Duodenal mucosa (tissue), 2 donors: ENCODE measurements at regions not wholly inside any gene's neighbourhood (a gene's known extent, or its start where the extent isn't known, plus 50 kb on each side); places are given as distances from the start of the nearest gene placed in this dataset.

Experiments used
- H3K27ac ChIP-seq: one replicate; pipeline ENCODE4 v1.7.0; 2013; ENCODE audit warnings: low read depth, low read length
- H3K27me3 ChIP-seq, 2 donors: one replicate each; pipeline ENCODE4 v1.7.0; 2013; ENCODE audit warnings: low read length in 2 of 2, control low read depth in 1 of 2; ENCODE audit not compliant: insufficient read depth in 2 of 2, control insufficient read depth in 1 of 2
- H3K36me3 ChIP-seq, 2 donors: one replicate each; pipeline ENCODE4 v1.7.0; 2013; ENCODE audit warnings: low read length in 2 of 2, control low read depth in 1 of 2; ENCODE audit not compliant: insufficient read depth in 2 of 2, control insufficient read depth in 1 of 2
- H3K4me1 ChIP-seq, 2 donors: one replicate each; pipeline ENCODE4 v1.7.0; 2013; ENCODE audit warnings: low read length in 2 of 2, control low read depth in 1 of 2; ENCODE audit not compliant: insufficient read depth in 2 of 2, control insufficient read depth in 1 of 2
- H3K4me3 ChIP-seq, 2 donors: one replicate each; pipeline ENCODE4 v1.7.0; 2013; ENCODE audit warnings: low read length in 2 of 2, low read depth in 1 of 2
- H3K9ac ChIP-seq, 2 donors: one replicate each; pipeline ENCODE4 v1.7.0; 2013; ENCODE audit warnings: low read length in 2 of 2, low read depth in 1 of 2
- H3K9me3 ChIP-seq, 2 donors: one replicate each; pipeline ENCODE4 v1.7.0; 2013; ENCODE audit warnings: low read length in 2 of 2, control low read depth in 1 of 2; ENCODE audit not compliant: control insufficient read depth in 1 of 2

- no peaks in the 10 kb centered on the region for H3K36me3 ChIP-seq
Measured at GRCh38 chr1:188462837-188463236, 1634.1 kb downstream of the PLA2G4A start.

GRCh38 chr1:188463919-188464318, 1635.2 kb downstream of the PLA2G4A start:
- H3K9ac ChIP-seq: no peak overlapping the region
- no peak overlapping the region for H3K27ac ChIP-seq
- H3K9me3 ChIP-seq: no peaks in the 10 kb centered on the region
- no peaks in the 10 kb centered on the region for H3K4me1 ChIP-seq
- no peak overlapping the region for H3K4me3 ChIP-seq
- no peaks in the 10 kb centered on the region for H3K36me3 ChIP-seq
- H3K27me3 ChIP-seq: no peaks in the 10 kb centered on the region

More at GRCh38 chr1:188462837-188463236, 1634.1 kb downstream of the PLA2G4A start:
- Histone ChIP-seq H3K4me1 (no peaks in the 10 kb centered on the region), H3K27me3 (no peaks in the 10 kb centered on the region), H3K9ac (no peak overlapping the region), H3K27ac (no peak overlapping the region), H3K9me3 (no peaks in the 10 kb centered on the region), H3K4me3 (no peak overlapping the region)

- Histone ChIP-seq H3K27ac (no peak overlapping the region), H3K4me1 (no peaks in the 10 kb centered on the region), H3K27me3 (no peaks in the 10 kb centered on the region), H3K4me3 (no peak overlapping the region), H3K36me3 (no peaks in the 10 kb centered on the region), H3K9me3 (no peaks in the 10 kb centered on the region), H3K9ac (no peak overlapping the region)
Measured at GRCh38 chr1:188466539-188466938, 1637.8 kb downstream of the PLA2G4A start.

- H3K4me1 ChIP-seq: no peaks in the 10 kb centered on the region
- H3K9ac ChIP-seq: no peak overlapping the region
- no peaks in the 10 kb centered on the region for H3K36me3 ChIP-seq
- no peaks in the 10 kb centered on the region for H3K27me3 ChIP-seq
- H3K9me3 ChIP-seq: peaks cover 0 to 5% of the 10 kb centered on the region in 2 donors
- H3K4me3 ChIP-seq: no peak overlapping the region
- no peak overlapping the region for H3K27ac ChIP-seq
Measured at GRCh38 chr1:188476606-188477005, 1647.9 kb downstream of the PLA2G4A start.

- H3K9me3 ChIP-seq: peaks cover 0 to 4% of the 10 kb centered on the region in 2 donors
- H3K36me3 ChIP-seq: no peaks in the 10 kb centered on the region
- no peaks in the 10 kb centered on the region for H3K4me1 ChIP-seq
- no peak overlapping the region for H3K27ac ChIP-seq
- no peak overlapping the region for H3K4me3 ChIP-seq
- H3K27me3 ChIP-seq: no peaks in the 10 kb centered on the region
- no peak overlapping the region for H3K9ac ChIP-seq
Measured at GRCh38 chr1:188489336-188490112, 1660.8 kb downstream of the PLA2G4A start.

- H3K27ac ChIP-seq: no peak overlapping the region
- no peaks in the 10 kb centered on the region for H3K36me3 ChIP-seq
- no peak overlapping the region for H3K4me3 ChIP-seq
- H3K4me1 ChIP-seq: no peaks in the 10 kb centered on the region
- no peaks in the 10 kb centered on the region for H3K27me3 ChIP-seq
- no peak overlapping the region for H3K9ac ChIP-seq
- peaks cover 3 to 13% of the 10 kb centered on the region in 2 donors for H3K9me3 ChIP-seq
Measured at GRCh38 chr1:188496506-188496905, 1667.8 kb downstream of the PLA2G4A start.

- H3K9me3 ChIP-seq: peaks cover 3 to 13% of the 10 kb centered on the region in 2 donors
- no peaks in the 10 kb centered on the region for H3K27me3 ChIP-seq
- no peak overlapping the region for H3K27ac ChIP-seq
- H3K36me3 ChIP-seq: no peaks in the 10 kb centered on the region
- H3K9ac ChIP-seq: no peak overlapping the region
- H3K4me1 ChIP-seq: no peaks in the 10 kb centered on the region
- no peak overlapping the region for H3K4me3 ChIP-seq
Measured at GRCh38 chr1:188497020-188497419, 1668.3 kb downstream of the PLA2G4A start.

GRCh38 chr1:188499690-188500089, 1670.9 kb downstream of the PLA2G4A start:
- no peaks in the 10 kb centered on the region for H3K4me1 ChIP-seq
- H3K27ac ChIP-seq: no peak overlapping the region
- no peaks in the 10 kb centered on the region for H3K36me3 ChIP-seq
- H3K9ac ChIP-seq: no peak overlapping the region
- H3K9me3 ChIP-seq: peaks cover 3 to 13% of the 10 kb centered on the region in 2 donors
- no peak overlapping the region for H3K4me3 ChIP-seq
- H3K27me3 ChIP-seq: no peaks in the 10 kb centered on the region

- Histone ChIP-seq H3K9ac (no peak overlapping the region), H3K36me3 (no peaks in the 10 kb centered on the region), H3K4me3 (no peak overlapping the region), H3K4me1 (no peaks in the 10 kb centered on the region), H3K9me3 (peaks cover 0 to 5% of the 10 kb centered on the region in 2 donors), H3K27me3 (no peaks in the 10 kb centered on the region), H3K27ac (no peak overlapping the region)
Measured at GRCh38 chr1:188514917-188515316, 1686.2 kb downstream of the PLA2G4A start.

- Histone ChIP-seq H3K27me3 (no peaks in the 10 kb centered on the region), H3K27ac (no peak overlapping the region), H3K9ac (no peak overlapping the region), H3K4me3 (no peak overlapping the region), H3K9me3 (peaks cover 0 to 5% of the 10 kb centered on the region in 2 donors), H3K36me3 (no peaks in the 10 kb centered on the region), H3K4me1 (no peaks in the 10 kb centered on the region)
Measured at GRCh38 chr1:188517139-188517538, 1688.4 kb downstream of the PLA2G4A start.
